ENCODE measurements at regions not wholly inside any gene's neighbourhood (a gene's known extent, or its start where the extent isn't known, plus 50 kb on each side); places are given as distances from the start of the nearest gene placed in this dataset.

DNA sequence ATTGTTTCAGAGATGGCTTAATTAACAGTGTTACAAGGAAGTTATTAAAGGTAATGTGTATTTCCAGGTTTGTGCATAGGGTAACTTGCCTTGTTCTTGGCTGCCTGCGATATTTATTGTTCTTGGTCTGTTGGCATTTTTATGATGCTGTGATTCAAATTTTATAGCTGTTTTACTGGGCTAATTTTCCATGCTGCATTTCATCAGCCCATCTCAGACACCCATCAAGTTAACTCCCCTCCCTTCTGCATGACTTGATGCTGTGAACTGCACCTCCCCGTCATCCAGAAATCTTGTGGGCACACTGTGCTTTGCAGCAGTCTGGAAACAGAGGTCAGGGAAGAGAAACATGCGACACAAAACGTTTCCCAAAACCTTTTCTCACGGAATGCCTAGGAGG, 1049.2 kb downstream of the AACS start:
- no peak overlapping the region for H3K27ac ChIP-seq (ENCODE audit: low read depth, low read length)

More for the DNA sequence above, 1049.2 kb downstream of the AACS start:
- CTCF ChIA-PET (ENCODE audit: partially characterized antibody) = interaction anchor here (1.1 to 1.6 kb wide), 2 partner anchors 9 to 11 kb away, joined by 3 to 5 read pairs; no protein-coding TSS in a partner anchor
- Histone ChIP-seq H3K23ac (ENCODE audit: insufficient read length) (no peak overlapping the region), H4K20me1 (replicated peaks in 1 of 2; ENCODE audit: control insufficient read depth in 1 of 2, insufficient read depth in 2 of 2, low read length in 2 of 2) (no peaks in the 10 kb centered on the region), H3K36me3 (ENCODE audit: control insufficient read depth in 2 of 4, insufficient read depth in 4 of 4, low read length in 3 of 4) (no peaks in the 10 kb centered on the region), H3K4me2 (ENCODE audit: insufficient read depth in 1 of 2, low read depth in 2 of 2, low read length in 2 of 2) (no peak overlapping the region), H2BK15ac (ENCODE audit: low read length) (no peak overlapping the region), H3K23me2 (ENCODE audit: low read depth, low read length) (no peaks in the 10 kb centered on the region), H3K27me3 (replicated peaks in 1 of 4; ENCODE audit: control insufficient read depth in 3 of 4, extremely low read depth in 1 of 4, insufficient read depth in 3 of 4, low read length in 3 of 4) (peaks cover 0 to 4% (median 0%) of the 10 kb centered on the region in 4 experiments; a peak in 1 of 7 replicates), H3K4me1 (replicated peaks in 1 of 4; ENCODE audit: control insufficient read depth in 3 of 4, insufficient read depth in 4 of 4, low read length in 3 of 4) (no peaks in the 10 kb centered on the region), H4K8ac (ENCODE audit: extremely low read depth, insufficient read depth, low read length) (no peak overlapping the region), H2BK5ac (ENCODE audit: low read depth, low read length) (no peak overlapping the region), H3K4me3 (ENCODE audit: extremely low read depth in 1 of 4, insufficient read depth in 2 of 4, low read depth in 3 of 4, low read length in 4 of 4) (no peak overlapping the region), H2BK12ac (ENCODE audit: low read depth, low read length) (no peak overlapping the region), H3K4ac (replicated peaks; ENCODE audit: insufficient read length, low read depth, low read length) (no peak overlapping the region), H3K9ac (replicated peaks in 1 of 4; ENCODE audit: extremely low read depth in 1 of 4, low read depth in 3 of 4, low read length in 3 of 4) (no peak overlapping the region), H3K14ac (ENCODE audit: insufficient read length) (no peak overlapping the region), H2AFZ (ENCODE audit: low read length) (no peak overlapping the region), H4K91ac (replicated peaks; ENCODE audit: insufficient read length, low read length) (no peak overlapping the region), H3K9me3 (ENCODE audit: insufficient read depth in 2 of 2, low read depth in 1 of 2, low read length in 1 of 2) (no peaks in the 10 kb centered on the region), H2BK120ac (replicated peaks; ENCODE audit: low read depth, low read length) (no peak overlapping the region), H3K79me1 (ENCODE audit: low read depth, low read length) (no peaks in the 10 kb centered on the region), H2AK5ac (ENCODE audit: low read depth, low read length) (no peak overlapping the region), H3K18ac (ENCODE audit: extremely low read depth, low read length) (no peak overlapping the region), H3K79me2 (ENCODE audit: control insufficient read depth in 1 of 2, insufficient read depth in 2 of 2, low read length in 2 of 2) (no peaks in the 10 kb centered on the region), H3K56ac (replicated peaks; ENCODE audit: insufficient read length, low read depth, low read length) (no peak overlapping the region), H2BK20ac (ENCODE audit: low read length) (no peak overlapping the region), H4K5ac (ENCODE audit: insufficient read length, low read depth, low read length) (no peak overlapping the region)
- TF ChIP-seq RBBP5 (IDR thresholded peaks at IDR 0.05; ENCODE audit: borderline replicate concordance, low read depth, low read length) = no peak
- TF ChIP-seq TAF1 (IDR thresholded peaks at IDR 0.05; ENCODE audit: low read depth, low read length) = no peak
- no peak for TF ChIP-seq CREB1 (IDR thresholded peaks at IDR 0.05)
- TF ChIP-seq, protein P1, sequence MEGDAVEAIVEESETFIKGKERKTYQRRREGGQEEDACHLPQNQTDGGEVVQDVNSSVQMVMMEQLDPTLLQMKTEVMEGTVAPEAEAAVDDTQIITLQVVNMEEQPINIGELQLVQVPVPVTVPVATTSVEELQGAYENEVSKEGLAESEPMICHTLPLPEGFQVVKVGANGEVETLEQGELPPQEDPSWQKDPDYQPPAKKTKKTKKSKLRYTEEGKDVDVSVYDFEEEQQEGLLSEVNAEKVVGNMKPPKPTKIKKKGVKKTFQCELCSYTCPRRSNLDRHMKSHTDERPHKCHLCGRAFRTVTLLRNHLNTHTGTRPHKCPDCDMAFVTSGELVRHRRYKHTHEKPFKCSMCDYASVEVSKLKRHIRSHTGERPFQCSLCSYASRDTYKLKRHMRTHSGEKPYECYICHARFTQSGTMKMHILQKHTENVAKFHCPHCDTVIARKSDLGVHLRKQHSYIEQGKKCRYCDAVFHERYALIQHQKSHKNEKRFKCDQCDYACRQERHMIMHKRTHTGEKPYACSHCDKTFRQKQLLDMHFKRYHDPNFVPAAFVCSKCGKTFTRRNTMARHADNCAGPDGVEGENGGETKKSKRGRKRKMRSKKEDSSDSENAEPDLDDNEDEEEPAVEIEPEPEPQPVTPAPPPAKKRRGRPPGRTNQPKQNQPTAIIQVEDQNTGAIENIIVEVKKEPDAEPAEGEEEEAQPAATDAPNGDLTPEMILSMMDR (IDR thresholded peaks at IDR 0.05; ENCODE audit: control extremely low read depth in 1 of 3, insufficient read depth in 1 of 3, low read depth in 1 of 3, low read length in 3 of 3) = no peak
- no peak for TF ChIP-seq KDM5A (IDR thresholded peaks at IDR 0.05; ENCODE audit: low read length)
- no peak for TF ChIP-seq PHF8 (conservative IDR thresholded peaks at IDR 0.05; ENCODE audit: low read depth, low read length)
- TF ChIP-seq NANOG (IDR thresholded peaks at IDR 0.05; ENCODE audit: insufficient read depth, low read depth, low read length, poor library complexity, severe bottlenecking) = no peak
- TF ChIP-seq SIN3A (conservative IDR thresholded peaks at IDR 0.05 in 1 of 2, IDR thresholded peaks at IDR 0.05 in 1 of 2; ENCODE audit: low read depth in 1 of 2, low read length in 2 of 2) = no peak
- TF ChIP-seq ZNF274 (IDR thresholded peaks at IDR 0.05; ENCODE audit: borderline replicate concordance, extremely low read depth, low read length) = no peak
- no peak for TF ChIP-seq CTBP2 (IDR thresholded peaks at IDR 0.05; ENCODE audit: borderline replicate concordance, insufficient read depth, insufficient read length, low read length)
- TF ChIP-seq HDAC6 (IDR thresholded peaks at IDR 0.05; ENCODE audit: low read depth, low read length) = no peak
- TF ChIP-seq SUZ12 (IDR thresholded peaks at IDR 0.05; ENCODE audit: low read length) = no peak
- no peak for DNase-seq (ENCODE audit: low read depth in 1 of 2, low spot score in 2 of 2)
- POLR2A ChIA-PET (ENCODE audit: partially characterized antibody) = no interaction called here
- no peak for FAIRE-seq
- WGBS, 2 experiments (ENCODE audit: extremely low coverage in 1 of 2, insufficient coverage in 1 of 2, insufficient read length in 1 of 2, insufficient replicate concordance in 2 of 2, low coverage in 1 of 2, low lambda C conversion rate in 2 of 2, missing lambda C conversion rate in 1 of 2) = 88% methylated on average over 5 of the region's 5 CpGs; no CpG with 5 or more reads in 1 of the 2 experiments
